GM20000 (cell line): ENCODE measurements at regions not wholly inside any gene's neighbourhood (a gene's known extent, or its start where the extent isn't known, plus 50 kb on each side); places are given as distances from the start of the nearest gene placed in this dataset.

Source experiments
- DNase-seq: peaks from one replicate; pipeline ENCODE4 v3.0.0; 2012; ENCODE audit warnings: low spot score
- TF ChIP-seq, protein P1 (sequence below): IDR thresholded peaks from 2 replicates; pipeline ENCODE4 v1.5.1; 2012; ENCODE audit warnings: mild to moderate bottlenecking, control low read depth; ENCODE audit errors: extremely low read depth, missing control alignments

DNA sequence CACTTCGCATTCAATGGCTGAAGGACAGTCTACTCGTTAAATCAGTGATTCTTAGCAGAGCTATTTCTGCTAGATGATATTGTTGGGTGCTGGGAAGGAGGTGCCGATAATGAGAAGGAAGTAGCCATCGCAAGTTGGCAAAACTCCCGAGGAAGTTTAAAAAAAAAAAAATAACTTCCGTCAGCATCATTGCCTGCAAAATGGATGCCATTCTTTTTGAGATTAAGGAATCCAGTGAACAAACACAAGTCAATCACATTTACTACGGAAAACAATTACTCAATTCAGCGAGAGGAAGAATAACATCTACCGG lies 74.4 kb upstream of the SFMBT2 start:
- TF ChIP-seq, protein P1, sequence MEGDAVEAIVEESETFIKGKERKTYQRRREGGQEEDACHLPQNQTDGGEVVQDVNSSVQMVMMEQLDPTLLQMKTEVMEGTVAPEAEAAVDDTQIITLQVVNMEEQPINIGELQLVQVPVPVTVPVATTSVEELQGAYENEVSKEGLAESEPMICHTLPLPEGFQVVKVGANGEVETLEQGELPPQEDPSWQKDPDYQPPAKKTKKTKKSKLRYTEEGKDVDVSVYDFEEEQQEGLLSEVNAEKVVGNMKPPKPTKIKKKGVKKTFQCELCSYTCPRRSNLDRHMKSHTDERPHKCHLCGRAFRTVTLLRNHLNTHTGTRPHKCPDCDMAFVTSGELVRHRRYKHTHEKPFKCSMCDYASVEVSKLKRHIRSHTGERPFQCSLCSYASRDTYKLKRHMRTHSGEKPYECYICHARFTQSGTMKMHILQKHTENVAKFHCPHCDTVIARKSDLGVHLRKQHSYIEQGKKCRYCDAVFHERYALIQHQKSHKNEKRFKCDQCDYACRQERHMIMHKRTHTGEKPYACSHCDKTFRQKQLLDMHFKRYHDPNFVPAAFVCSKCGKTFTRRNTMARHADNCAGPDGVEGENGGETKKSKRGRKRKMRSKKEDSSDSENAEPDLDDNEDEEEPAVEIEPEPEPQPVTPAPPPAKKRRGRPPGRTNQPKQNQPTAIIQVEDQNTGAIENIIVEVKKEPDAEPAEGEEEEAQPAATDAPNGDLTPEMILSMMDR: no peak

DNA sequence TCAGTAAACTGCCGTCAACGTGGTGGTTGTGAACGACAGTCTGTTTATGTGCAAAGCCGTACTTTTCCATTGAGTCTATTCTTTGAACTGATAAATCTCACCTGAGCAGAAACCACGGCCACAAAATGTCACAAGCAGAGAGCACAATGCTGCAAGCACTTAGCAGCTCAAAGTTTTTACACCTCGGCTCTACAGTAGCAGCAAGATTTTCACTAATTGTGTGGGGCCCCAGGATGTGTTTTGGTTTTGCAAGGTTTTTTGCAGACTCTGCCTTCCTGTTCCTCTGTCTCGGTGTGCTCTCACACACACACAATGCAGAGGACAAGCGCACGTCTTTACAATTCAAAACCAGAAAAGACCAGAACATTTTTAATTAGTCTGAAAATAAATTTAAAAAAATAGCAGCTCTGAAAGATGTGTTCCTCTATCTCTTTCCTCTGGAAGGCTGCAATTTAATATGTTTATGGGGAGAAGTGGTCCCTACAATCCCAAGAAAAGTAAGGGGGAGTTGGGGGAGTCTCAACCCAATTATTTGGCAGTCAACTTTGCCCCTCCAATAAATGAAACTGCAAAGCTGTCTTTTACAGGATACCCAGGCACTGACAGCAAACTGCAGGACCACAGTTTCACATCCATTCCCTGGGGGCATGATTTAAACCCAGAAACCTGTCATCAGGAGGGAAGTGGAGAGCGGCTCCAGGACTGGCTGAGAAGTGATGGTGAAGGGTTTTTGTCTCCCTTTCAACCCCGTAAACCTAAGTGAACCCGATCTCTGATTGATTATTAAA lies 73.8 kb upstream of the SFMBT2 start:
- TF ChIP-seq, protein P1: no peak

More for the DNA sequence above, 74.4 kb upstream of the SFMBT2 start:
- no peak for DNase-seq

DNA sequence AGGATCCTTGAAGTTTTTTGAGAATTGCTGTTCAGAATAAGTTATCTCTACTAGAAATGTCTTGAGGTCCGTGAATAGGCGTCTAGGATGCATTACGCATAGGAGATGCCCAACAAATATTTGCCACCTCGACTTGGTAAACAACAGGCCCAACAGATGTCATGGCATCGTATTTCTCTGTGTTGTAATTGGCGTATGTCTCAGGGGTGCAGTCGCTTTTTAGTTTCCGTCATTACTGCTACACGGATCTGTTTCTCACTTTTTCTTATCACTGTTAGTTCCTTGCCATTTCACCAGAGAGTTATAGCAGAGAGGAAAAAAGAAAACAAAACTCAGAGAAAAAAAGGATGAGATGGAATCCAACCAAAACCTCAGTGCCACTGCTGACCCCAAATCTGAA lies 73.0 kb upstream of the SFMBT2 start:
- TF ChIP-seq, protein P1: no peak
- no peak for DNase-seq

More for the DNA sequence above, 73.8 kb upstream of the SFMBT2 start:
- DNase-seq: peak; percentile 44

DNA sequence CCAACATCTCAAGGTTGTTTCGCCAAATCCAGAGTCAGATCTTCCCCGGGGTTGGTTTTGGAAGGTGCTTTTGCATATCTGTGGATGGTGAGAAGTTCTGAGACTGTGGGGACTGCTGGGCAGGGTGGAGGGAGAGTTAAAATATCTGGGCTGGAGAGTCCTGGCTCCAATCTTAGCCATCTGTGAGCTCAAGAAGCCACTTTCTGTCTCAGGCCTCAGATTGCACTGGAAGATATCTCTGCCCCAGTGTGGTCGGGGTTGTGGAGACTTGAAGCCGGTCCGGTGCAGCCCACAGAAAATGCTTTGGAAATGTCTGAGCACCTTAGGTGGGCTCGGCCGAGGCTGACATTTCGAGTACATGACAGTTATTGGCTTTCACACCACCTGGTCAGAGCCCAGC lies 72.2 kb upstream of the SFMBT2 start:
- no peak for DNase-seq
- TF ChIP-seq, protein P1: no peak

DNA sequence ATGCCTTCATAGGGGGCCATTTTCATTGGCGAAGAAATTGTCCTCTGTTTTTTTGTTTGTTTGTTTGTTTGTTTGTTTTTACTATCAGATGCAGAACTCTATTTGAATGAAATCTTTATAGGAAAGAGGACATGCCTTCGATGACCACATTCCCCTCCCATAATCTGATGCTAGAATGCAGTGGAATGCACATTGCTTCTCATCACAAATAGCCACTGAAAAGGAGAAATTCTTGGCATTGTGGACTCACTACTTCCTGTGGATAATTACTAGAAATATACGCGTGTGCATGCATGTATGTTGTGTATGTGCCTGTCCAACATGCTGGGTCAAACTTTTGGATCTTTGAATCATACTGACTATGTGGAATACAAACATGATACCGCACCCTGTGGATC lies 70.5 kb upstream of the SFMBT2 start:
- TF ChIP-seq, protein P1: no peak
- DNase-seq: no peak

DNA sequence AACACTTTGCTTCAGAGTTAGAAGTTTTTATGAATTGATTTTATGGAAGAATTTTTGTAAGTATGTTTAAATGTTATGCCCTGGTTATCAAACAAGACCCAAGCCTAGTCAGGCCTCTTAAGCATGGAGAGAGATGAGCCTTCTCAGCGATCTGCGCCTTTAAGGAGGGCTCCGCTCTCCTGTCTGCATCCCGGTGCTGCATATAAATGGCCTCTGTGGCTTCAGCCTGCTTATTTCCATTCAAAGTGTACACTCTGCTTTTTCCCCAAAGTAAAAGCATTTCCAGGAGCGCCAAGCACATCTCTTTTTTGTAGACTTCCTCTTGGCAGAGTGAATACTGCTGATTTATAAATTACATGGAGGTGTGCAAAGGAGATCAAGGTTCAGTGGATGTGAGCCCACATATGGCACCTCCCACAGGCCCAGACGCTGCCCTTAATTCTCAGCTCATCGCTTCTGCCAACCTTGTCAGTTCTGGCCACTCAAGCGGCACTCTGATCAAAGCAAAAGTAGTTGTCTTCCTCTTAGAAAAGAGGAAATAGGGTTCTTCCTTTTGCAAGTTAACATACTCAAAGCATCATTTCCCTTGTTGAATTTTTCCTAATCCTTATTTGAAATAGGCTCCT lies 70.0 kb upstream of the SFMBT2 start:
- no peak for DNase-seq

More for the DNA sequence above, 70.0 kb upstream of the SFMBT2 start:
- TF ChIP-seq, protein P1: no peak
